ENCODE measurements at regions not wholly inside any gene's neighbourhood (a gene's known extent, or its start where the extent isn't known, plus 50 kb on each side); places are given as distances from the start of the nearest gene placed in this dataset.
A peak's percentile ranks its signal among the peaks of the same experiment; 100 is the strongest.

- Histone ChIP-seq H3K9me3 (ENCODE audit: control insufficient read depth in 4 of 4, low read length in 3 of 4) (peaks cover 0 to 9% (median 2%) of the 10 kb centered on the region in 4 donors), H3K36me3 (ENCODE audit: control insufficient read depth in 4 of 4, insufficient read depth in 3 of 4, low read depth in 1 of 4, low read length in 3 of 4) (no peaks in the 10 kb centered on the region), H3K27me3 (ENCODE audit: control insufficient read depth in 4 of 4, insufficient read depth in 4 of 4, low read length in 3 of 4) (peaks cover 0 to 16% (median 6%) of the 10 kb centered on the region in 4 donors), H3K4me1 (ENCODE audit: control insufficient read depth in 4 of 4, insufficient read depth in 4 of 4, low read length in 3 of 4) (peaks cover 0 to 3% (median 1%) of the 10 kb centered on the region in 4 donors), H3K4me3 (ENCODE audit: low read depth in 1 of 3, low read length in 3 of 3) (peak overlapping the region; percentile 31 to 55 (median 54)), H3K27ac (ENCODE audit: low read depth in 1 of 2, low read length in 2 of 2) (peak overlapping the region; percentile 23 to 53), H3K9ac (ENCODE audit: low read depth in 1 of 2, low read length in 2 of 2) (peak overlapping the region; percentile 43 to 53)
- TF ChIP-seq, protein P1, sequence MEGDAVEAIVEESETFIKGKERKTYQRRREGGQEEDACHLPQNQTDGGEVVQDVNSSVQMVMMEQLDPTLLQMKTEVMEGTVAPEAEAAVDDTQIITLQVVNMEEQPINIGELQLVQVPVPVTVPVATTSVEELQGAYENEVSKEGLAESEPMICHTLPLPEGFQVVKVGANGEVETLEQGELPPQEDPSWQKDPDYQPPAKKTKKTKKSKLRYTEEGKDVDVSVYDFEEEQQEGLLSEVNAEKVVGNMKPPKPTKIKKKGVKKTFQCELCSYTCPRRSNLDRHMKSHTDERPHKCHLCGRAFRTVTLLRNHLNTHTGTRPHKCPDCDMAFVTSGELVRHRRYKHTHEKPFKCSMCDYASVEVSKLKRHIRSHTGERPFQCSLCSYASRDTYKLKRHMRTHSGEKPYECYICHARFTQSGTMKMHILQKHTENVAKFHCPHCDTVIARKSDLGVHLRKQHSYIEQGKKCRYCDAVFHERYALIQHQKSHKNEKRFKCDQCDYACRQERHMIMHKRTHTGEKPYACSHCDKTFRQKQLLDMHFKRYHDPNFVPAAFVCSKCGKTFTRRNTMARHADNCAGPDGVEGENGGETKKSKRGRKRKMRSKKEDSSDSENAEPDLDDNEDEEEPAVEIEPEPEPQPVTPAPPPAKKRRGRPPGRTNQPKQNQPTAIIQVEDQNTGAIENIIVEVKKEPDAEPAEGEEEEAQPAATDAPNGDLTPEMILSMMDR (IDR thresholded peaks at IDR 0.05; ENCODE audit: low read depth, low read length, missing input control) = no peak
- TF ChIP-seq ATF3 (IDR thresholded peaks at IDR 0.05) (no peak), NR2F2 (IDR thresholded peaks at IDR 0.05) (no peak), YY1 (IDR thresholded peaks at IDR 0.05) (no peak), EGR1 (IDR thresholded peaks at IDR 0.05; ENCODE audit: low read depth in 2 of 2) (no peak), SP1 (IDR thresholded peaks at IDR 0.05) (no peak), REST (IDR thresholded peaks at IDR 0.05) (no peak), RAD21 (IDR thresholded peaks at IDR 0.05) (no peak), FOXA2 (IDR thresholded peaks at IDR 0.05) (no peak), JUND (IDR thresholded peaks at IDR 0.05) (no peak), TAF1 (conservative IDR thresholded peaks at IDR 0.05) (no peak), HNF4G (IDR thresholded peaks at IDR 0.05) (no peak), HNF4A (conservative IDR thresholded peaks at IDR 0.05) (no peak), RXRA (IDR thresholded peaks at IDR 0.05) (no peak), FOXA1 (IDR thresholded peaks at IDR 0.05) (no peak), GABPA (IDR thresholded peaks at IDR 0.05 in 1 of 2, conservative IDR thresholded peaks at IDR 0.05 in 1 of 2) (no peak)
- TF ChIP-seq, protein P2, sequence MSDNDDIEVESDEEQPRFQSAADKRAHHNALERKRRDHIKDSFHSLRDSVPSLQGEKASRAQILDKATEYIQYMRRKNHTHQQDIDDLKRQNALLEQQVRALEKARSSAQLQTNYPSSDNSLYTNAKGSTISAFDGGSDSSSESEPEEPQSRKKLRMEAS (IDR thresholded peaks at IDR 0.05) = no peak
- TF ChIP-seq, protein P3, sequence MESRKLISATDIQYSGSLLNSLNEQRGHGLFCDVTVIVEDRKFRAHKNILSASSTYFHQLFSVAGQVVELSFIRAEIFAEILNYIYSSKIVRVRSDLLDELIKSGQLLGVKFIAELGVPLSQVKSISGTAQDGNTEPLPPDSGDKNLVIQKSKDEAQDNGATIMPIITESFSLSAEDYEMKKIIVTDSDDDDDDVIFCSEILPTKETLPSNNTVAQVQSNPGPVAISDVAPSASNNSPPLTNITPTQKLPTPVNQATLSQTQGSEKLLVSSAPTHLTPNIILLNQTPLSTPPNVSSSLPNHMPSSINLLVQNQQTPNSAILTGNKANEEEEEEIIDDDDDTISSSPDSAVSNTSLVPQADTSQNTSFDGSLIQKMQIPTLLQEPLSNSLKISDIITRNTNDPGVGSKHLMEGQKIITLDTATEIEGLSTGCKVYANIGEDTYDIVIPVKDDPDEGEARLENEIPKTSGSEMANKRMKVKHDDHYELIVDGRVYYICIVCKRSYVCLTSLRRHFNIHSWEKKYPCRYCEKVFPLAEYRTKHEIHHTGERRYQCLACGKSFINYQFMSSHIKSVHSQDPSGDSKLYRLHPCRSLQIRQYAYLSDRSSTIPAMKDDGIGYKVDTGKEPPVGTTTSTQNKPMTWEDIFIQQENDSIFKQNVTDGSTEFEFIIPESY (IDR thresholded peaks at IDR 0.05) = no peak
- DNase-seq (ENCODE audit: low spot score) = no peak
- 4% methylated on average over 13 of the region's 13 CpGs for WGBS
Observed at GRCh38 chr6:26249707-26249956, 115.4 kb upstream of the BTN3A2 start.

Measured in liver (tissue), 8 donors.